Myocyte (in vitro differentiated cells): ENCODE measurements at regions not wholly inside any gene's neighbourhood (a gene's known extent, or its start where the extent isn't known, plus 50 kb on each side); places are given as distances from the start of the nearest gene placed in this dataset.

Experiments
- DNase-seq: peaks from one replicate; pipeline ENCODE4 v3.0.0-alpha.2; 2012; ENCODE audit warnings: low read depth

DNA sequence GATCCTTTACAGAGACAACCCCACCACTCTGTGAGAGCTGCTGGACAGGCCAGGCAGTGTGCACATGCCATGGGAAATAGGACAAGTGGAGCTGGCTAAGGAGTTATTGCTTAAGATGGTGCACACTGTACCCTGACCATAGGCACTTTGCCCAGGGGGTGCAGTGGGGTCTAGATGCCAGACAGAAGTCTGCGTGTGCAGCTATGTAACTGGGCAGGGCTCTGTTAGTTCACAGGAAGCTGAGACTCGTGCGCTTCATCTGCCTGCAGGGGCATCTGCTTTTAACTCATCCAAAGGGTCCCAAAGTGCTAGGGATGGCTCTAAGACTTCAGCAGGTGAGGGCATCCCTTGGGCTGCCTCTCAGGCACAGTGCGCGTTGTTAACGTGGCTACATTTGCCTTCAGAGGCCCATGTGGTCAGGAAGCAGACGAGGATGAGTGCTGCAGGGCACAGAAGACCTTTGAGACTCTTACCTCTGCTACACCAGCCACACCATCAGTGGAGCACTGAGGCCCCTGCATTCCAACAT lies 77.7 kb upstream of the GPR26 start:
- DNase-seq, result no peak

DNA sequence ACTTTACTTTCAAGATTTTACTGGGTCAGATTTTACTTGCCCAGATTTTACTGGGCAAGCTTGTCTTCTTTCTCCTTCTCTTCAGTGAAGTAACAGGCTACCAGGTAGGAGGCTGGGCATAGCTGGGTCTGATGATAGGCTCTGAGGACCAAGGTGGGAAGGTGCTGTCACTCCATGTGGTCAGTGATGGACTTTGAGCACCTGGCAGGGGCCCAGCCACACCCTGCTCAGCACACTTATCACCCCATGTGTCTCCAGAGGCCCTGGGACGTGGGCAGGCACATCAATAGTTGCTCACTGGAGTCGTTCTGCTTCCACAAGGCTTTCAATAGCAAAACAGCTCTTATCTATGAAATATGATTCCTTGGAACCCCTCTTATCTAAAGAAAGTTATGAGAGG lies 70.5 kb upstream of the GPR26 start:
- no peak for DNase-seq

DNA sequence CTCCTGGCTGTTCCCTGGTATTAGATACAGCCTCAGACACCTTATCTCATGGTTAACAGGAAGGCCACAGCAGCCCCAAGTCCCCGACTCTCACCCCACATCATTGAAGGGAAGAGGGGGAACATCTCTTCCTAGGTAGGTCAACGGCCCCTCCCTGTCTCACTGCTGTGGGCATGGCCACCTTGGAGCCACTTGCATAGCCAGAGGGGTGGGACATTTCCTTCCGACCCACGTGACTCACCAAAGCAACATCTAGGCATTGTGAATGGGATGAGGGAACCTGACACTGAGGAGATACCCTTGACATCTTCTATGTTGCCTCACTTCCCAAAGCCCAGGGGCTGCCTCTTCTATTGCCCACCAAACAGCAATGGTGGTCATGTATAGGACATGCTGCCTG lies 68.5 kb upstream of the GPR26 start:
- no peak for DNase-seq

DNA sequence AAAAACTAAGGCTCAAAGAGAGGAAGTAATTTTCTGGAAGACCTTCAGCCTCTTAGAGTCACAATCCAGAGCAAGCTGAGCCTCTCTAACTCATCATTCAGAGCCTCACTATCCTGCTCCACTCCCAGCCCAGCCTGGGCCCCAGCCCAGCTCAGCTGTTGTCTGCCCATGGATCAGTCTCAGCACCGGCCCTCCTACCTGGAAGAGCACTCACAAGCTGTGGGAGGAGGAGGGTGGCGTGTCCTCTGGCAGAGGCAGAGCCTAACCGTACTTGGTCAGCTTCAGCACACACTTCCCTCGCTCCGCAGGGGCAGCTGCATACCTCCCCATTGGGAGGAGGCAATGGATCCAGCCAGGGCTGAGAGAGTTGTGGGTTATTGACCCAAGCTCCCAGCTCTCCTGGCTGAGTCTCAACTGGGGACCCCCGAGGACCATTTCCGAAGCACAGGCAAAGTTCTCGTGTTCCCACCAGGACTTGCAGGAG lies 66.7 kb upstream of the GPR26 start:
- DNase-seq, result no peak

DNA sequence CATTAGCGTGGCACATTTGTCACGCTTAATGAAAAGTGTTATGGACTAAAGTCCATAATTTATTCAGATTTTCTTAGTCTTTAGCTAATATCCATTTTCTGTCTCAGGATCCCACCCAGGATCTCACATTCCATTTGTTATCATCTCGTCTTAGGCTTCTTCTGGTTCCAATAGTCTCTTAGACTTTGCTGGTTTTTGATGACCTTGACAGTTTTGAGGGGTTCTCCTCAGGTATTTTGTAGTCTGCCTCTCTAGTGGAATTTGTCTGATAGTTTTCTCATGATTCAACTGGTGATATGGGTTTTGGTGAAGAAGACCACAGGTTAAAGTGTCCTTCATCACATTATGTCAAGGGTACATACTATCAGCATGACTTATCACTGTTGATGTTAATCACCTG lies 66.0 kb upstream of the GPR26 start:
- no peak for DNase-seq

DNA sequence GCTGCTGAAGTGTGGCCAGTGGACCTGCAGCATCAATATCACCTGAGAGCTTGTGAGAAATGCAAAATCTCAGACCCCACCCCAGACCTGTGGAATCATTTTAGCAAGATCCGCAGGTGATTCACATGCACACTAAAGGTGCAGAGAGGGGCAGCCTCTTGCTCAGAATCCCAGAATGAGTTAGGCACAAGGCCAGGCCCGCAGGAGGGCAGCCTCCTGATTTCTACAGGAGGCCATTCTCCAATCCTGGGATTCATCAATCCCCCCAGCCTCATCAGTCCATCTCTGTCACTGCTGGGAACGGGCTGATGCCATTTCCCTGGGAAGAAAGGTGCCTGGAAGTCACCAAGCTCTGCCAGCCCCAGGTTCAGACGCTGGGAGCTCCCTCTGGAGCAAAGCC lies 63.0 kb upstream of the GPR26 start:
- no peak for DNase-seq

DNA sequence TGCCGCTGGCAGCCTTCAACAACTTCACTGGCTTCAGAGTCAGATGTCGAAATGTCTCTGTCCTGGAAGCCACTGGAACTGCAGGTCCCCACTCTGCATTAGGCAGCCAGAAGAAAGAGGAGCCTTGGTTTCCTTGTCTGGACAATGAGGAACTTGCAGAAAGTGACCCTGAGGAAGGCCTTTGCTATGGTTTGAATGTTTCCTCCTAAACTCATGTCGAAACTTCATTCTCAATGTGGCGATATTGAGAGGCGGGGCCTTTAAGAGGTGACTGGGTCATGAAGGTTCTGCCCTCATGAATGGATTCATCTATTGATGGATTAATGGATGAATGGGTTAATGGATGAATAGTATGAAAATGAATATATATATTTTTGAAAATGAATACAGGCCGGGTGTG lies 61.6 kb upstream of the GPR26 start:
- no peak for DNase-seq

DNA sequence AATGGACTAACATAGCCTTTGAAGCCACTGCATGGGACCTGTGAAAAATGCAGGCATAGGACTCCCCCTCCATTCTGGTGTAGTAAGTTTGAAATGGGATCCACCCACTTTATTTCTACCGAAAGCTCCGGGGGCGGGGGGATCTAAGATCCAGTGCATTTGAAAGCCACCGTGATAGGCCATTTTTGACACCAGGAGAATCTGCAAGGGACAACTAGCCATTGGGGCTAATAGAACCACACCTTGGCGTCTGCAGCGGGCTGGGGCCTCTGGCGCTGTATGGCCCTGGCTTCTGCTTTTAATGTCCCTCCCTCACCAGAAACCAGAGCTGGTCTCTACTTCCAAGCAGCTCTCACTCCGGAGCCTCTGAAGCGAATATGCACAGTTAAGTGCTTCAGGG lies 60.1 kb upstream of the GPR26 start:
- DNase-seq, result no peak

DNA sequence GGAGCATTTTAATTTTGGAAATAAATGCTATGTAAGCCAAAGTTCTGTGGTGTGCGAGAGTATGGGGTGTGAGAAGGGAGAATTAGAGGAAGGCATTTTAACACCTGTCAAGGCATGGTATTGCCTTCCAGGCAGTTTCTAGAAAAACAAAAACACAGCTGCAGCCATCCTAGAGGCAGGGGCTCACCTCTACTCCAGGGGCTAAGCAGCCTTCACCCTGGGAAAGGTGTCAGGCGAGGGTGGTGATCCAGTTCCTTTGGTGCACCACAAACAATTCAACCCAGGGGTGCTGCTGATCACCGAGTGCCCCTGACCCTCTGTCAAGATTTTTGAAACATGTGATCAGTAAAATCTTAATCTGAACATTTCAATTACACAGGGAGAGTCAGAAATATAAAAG lies 59.2 kb upstream of the GPR26 start:
- DNase-seq, result no peak

DNA sequence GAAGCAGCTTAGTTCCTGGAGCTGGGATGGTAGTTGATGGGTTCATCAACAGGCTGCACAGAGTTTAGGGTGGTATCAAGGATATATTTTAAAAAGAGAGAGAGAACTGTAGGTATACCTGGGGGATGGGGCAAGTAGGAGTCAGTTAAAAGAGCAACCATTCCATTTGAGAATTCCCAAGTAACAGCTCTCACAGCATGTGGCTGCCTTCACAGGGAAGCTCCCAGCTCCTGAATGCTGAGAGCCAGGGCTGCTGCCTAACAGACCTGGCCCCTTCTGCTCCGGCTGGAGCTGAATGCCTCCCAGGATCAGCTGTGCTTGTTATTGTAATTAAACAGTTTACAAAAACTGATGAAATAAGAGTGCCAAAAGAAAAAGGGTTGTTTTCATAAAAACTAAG lies 58.8 kb upstream of the GPR26 start:
- DNase-seq, result no peak

DNA sequence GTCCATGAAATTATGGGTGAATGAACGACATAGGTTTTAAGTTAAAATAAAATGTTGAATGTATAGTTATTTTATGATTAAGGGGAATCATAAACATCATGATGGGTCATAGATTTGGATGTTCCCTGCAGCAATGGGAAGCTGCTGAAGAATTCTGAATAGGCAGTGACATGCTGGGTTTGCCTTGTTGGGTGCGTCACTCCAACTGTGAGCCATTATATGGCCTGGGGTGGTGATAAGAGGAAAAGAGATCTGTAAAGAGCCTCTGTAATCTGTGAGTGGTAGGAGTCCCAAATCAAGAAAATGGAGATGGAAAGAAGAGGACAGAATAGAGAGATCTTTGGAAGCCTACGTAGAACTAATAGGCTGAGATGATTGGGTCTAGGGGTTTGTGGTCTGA lies 58.1 kb upstream of the GPR26 start:
- DNase-seq, result no peak

DNA sequence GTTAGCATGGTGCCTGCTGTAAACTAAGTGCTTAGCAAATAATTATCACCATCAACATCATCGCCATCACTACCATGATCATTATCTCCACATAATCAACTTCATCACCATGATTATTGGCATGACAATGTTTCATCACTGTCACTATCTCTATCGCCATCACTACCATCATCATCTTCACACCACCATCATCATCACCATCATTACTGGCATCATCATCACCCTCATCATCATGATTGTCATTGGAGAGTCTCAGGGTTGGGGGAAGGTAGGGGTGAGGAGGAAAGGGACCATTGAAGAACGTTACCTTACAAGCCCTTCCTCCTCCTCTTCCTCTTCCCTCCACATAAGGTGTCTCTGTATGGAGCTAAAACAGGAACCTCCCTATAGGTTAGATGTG lies 54.9 kb upstream of the GPR26 start:
- DNase-seq, result no peak

DNA sequence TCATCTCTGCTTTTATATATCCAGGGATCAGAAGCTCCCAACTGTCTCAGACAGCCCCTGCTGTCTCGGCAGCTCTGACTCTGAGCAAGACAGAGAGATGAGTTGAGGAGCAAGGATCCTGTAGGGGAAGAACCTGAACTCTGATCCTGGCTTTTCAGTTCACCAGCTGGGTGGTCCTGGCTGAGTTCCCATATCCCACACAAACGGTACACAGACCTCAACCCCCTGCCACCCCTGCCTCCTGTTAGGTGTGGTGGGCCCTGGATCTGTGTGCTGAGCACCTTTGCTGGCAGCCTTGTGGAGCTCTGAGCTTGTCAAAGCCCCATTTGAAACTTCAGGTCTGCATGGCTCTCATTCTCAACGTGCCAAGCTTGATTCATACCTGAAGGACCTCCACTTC lies 54.3 kb upstream of the GPR26 start:
- no peak for DNase-seq

DNA sequence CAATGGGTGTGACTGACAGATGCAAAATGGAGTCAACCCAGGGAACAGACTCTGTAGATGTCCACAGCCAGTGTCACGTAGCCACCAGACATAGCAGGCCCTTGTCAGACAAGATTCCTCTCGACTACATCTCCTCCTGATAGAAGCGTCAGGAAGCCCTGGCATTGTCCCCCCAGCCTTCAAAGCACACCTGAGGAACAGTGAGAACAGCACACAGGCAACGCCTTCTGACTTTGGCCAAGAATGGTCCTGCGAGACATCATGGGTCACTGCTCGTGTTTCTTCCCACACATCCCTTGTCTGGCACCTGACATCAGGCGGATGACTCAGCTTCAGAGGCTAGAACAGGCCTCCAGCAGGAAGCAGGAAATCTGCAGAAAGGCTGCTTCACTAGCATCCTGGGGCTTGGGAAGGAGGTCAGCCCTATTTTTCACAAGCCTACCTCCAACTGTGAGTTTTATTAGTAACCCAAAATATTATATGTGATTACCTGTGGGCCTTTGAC lies 52.8 kb upstream of the GPR26 start:
- DNase-seq, result no peak

DNA sequence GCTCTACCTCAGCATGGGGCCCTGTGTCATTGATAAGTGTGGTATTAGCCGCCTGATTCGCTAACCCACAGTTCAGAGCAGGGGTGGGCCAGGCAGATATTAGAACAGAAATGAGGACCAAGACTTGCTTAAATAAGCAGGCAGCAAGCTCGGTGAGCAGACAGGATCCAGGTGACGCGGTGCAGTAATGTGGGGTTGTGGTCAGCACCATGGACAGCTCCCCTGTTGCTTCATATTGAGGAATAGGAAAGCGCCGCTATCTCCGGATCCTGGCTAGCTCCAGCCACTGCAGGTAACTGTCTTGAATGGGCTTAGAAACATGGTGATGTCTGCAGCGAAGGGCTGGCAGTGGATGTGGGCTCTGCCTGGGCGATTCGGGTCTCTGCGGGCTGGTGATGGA lies 51.3 kb upstream of the GPR26 start:
- DNase-seq, result peak; percentile 47
